GM12801 (cell line): ENCODE measurements at regions not wholly inside any gene's neighbourhood (a gene's known extent, or its start where the extent isn't known, plus 50 kb on each side); places are given as distances from the start of the nearest gene placed in this dataset.

ENCODE experiments used
- TF ChIP-seq, protein P1 (sequence below): IDR thresholded peaks from one replicate; pipeline ENCODE4 v1.5.1; 2011; ENCODE audit warnings: control low read depth; ENCODE audit not compliant: insufficient read length; ENCODE audit errors: extremely low read depth

DNA sequence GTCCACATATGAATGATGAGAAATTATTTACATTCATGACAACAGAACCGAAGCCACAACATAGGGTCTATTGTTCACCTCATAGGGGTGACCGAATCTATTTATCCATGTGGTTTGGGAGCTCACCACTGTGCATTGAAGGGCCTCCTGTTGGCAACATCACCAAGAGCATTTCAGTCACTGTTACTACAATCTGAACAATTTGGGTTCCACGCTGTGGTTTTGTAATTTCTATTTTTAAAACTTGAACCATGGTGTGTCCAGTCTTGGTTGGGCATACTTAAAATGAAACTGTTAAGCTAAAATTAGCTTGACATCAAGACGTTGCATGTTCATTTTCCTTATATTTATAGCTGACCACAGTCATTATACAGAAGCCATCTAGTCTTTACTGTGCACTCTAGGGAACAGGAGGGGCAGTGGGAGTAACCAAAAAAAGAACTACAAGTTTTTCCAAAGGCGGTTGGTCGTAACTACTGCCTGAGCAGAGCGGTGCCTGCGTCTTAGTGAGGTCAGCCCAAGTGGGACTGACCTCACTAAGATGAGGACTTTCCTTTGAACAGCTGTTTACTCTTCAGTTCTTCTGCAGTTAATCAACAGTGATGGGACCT lies 192.1 kb downstream of the SPRY1 start:
- TF ChIP-seq, protein P1, sequence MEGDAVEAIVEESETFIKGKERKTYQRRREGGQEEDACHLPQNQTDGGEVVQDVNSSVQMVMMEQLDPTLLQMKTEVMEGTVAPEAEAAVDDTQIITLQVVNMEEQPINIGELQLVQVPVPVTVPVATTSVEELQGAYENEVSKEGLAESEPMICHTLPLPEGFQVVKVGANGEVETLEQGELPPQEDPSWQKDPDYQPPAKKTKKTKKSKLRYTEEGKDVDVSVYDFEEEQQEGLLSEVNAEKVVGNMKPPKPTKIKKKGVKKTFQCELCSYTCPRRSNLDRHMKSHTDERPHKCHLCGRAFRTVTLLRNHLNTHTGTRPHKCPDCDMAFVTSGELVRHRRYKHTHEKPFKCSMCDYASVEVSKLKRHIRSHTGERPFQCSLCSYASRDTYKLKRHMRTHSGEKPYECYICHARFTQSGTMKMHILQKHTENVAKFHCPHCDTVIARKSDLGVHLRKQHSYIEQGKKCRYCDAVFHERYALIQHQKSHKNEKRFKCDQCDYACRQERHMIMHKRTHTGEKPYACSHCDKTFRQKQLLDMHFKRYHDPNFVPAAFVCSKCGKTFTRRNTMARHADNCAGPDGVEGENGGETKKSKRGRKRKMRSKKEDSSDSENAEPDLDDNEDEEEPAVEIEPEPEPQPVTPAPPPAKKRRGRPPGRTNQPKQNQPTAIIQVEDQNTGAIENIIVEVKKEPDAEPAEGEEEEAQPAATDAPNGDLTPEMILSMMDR, result no peak

DNA sequence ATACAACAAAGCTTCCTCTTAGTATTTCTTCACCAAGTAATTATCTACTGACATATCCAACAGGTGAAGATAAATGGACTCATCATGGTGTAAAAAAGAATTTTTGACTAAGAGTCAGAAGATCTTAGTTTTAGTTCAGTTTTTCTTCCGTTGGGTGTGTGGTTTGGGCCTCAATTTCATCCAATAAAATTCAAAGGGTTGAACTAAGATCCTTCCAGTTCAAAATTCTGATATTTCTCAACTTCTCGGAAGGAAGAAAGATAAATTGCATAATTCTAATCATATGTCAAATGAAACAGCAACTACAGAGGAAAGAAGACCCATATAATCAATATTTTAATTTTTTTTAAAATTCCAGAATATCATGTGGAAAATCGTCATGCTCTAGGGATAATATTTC lies 192.7 kb downstream of the SPRY1 start:
- TF ChIP-seq, protein P1, result no peak

DNA sequence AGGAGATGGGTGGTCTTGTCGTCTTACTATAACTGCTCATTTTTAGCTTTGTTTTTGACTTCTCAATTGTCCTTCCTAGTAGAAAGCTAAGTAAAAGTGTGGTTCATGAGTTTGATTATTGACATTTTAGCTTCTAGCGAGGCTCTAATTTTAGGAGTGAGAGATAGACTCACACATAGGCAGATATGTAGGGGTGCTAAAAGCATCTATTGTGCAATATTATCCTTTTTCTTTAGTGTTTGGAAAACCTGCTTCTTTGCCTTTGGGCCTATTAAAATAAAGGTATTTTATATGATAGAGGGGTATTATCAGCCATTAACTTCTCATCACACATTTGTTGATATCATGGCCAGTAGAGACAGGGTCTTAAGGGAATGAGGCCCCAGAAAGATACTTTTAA lies 195.3 kb downstream of the SPRY1 start:
- TF ChIP-seq, protein P1, result no peak

DNA sequence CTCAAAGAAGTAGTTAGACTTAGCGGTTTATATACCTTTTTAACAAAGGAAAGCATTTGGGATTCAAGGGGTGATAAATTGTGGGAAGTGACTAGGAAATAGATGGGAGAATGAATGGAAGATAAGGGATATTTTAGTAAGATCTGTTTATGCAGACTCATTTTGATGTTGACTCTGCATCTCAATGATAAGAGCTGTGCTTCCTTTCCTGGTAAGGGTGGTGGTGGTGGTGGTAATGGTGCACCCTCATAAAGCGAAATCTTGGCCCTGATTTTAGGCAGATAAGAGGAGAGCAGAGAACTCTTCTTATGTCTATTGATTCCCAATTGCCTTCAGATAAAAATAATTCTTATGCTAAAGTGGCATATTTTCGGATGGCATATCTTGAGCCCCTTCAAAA lies 197.1 kb downstream of the SPRY1 start:
- TF ChIP-seq, protein P1, result no peak

DNA sequence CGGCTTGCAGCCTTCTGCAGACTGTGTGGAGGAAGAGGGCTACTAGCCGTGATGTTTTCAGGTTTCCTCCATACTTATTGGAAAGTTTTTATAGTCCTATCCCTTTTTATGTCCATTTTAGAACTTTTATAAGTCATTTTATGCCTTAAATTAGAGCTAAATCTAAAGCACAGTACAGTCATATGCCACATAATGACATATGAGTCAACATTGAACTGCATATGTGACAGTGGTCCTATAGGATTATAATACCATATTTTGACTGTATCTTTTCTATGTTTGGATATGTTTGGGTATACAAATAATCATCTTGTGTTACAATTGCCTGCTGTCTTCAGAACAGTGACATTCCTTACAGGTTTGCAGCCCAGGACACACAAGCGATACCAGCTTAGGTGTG lies 200.2 kb downstream of the SPRY1 start:
- TF ChIP-seq, protein P1, result no peak

DNA sequence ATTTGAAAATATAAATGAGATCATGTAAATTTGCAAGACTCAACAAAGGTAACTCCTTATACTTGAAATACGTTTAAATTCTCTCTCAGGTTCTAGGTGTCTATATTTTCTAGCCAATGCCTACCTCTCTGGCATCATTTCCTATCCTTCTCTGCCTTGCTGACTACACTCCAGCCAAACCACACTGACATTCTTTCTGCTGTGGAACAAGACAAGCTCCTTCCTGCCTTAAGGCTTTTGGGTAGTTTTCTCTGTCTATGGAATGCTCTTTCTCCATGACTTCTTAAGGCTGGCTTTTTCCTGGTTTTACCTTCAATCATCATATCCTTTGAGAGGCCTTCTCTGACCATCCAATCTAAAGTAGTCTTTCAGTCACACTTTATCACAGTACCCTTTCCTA lies 201.0 kb downstream of the SPRY1 start:
- TF ChIP-seq, protein P1, result no peak

DNA sequence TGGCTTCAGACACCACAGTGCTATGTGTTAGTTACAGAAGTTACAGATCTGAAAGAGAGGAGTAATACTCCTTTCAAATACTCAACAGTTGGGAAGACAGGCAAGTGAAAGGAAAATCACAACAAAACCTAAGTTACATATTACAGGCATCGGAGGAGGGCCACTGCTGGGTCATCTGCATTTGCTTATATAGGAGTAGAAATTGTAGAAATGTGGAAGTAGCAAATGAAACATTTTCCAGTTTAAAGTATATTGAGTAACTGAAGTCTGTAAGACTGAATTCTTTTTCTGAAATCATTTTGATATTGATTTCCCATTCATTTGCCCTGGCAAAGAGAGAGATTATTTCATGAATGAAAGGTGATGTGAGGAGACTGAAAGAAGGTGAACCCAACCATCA lies 201.7 kb downstream of the SPRY1 start:
- TF ChIP-seq, protein P1, result no peak
